ENCODE measurements at regions not wholly inside any gene's neighbourhood (a gene's known extent, or its start where the extent isn't known, plus 50 kb on each side); places are given as distances from the start of the nearest gene placed in this dataset.
A peak's percentile ranks its signal among the peaks of the same experiment; 100 is the strongest.

DNA sequence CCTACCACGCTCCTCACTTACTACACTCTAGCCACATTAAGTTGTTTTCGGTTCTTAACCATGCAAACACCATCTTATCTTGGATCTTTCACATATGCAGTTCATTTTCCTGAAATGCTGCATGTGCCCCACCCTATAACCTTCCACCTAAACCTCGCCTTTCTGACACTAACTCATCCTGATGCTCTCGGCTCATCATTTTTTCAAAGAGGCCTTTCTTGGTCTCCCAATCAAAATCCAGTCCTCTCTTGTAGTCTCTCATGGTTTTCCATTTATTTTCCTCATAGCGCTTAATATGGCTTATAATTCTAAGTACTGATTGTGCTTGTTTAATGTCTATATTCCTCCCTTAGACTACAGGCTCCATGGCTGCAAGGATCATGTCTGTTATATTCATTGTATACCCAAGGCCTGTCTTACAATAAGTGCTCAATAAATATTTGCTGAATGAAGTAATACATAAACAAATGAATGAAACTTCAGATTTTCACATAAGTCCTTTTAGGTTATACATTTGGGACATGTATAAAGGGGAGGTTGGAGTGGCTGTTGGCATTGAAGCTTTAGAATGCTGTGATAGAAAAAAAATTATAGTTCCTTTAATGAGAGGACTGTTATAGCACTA lies 79.2 kb upstream of the CDC42BPA start:
- no peak overlapping the region for H3K27ac ChIP-seq
- WGBS, 10 experiments = 12 to 96% (median 81%) methylated on average over 2 to 5 of the region's 5 CpGs
- in situ Hi-C loops (cut with MboI; ENCODE audit: low pct_unique_long_range_greater_than_20kb in 2 of 9, low sequenced_read_pairs in 9 of 9, unreplicated experiment in 9 of 9) = no loop called here
- H3K4me1 ChIP-seq (replicated peaks in 1 of 2) = no peaks in the 10 kb centered on the region
- no peak overlapping the region for H3K4me3 ChIP-seq
- peak in 3 of 8 experiments; percentile 38 to 56 (median 54) for ATAC-seq (replicated peaks in 6 of 8)

DNA sequence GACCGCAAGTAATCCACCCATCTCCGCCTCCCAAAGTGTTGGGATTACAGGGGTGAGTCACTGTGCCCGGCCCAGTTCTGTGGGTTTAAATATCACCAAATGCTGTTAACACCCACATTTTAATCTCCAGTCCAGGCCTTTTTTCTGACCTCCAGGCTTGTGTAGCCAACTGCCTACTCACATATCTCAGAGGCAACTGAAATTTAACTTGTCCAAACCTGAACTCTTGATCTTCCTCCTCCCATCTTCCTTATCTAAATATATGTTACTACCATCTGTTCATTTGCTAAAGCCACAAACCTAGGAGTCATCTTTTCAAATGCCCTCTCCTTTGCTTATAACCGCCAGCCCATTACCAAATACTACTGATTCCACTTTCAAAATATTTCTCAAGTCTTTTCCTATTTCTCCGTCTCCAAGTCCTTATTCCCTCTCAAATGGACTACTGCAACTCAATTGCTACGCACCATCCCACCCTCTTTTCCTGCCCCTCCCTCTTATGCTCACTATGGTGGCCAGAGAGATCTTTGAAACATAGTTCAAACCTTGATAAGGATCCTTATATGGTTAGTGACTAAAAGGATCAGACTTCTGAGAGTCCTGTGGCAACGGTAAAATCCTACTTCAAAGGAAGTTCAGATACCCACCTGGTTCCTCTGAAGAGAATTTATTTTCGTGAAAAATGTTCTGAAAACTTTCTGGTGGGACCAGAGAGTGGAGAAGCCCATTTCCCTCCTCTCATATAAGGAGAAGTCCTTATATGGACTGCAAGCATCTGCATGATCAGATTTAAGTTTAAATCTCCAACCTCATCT lies 78.5 kb upstream of the CDC42BPA start:
- Histone ChIP-seq H3K27ac (no peak overlapping the region), H3K4me1 (replicated peaks in 1 of 2) (no peaks in the 10 kb centered on the region), H3K4me3 (no peak overlapping the region)
- WGBS, 10 experiments = 10 to 100% (median 77%) methylated on average over 1 to 8 of the region's 8 CpGs
- in situ Hi-C loops (cut with MboI; ENCODE audit: low pct_unique_long_range_greater_than_20kb in 2 of 9, low sequenced_read_pairs in 9 of 9, unreplicated experiment in 9 of 9) = no loop called here
- peak in 2 of 8 experiments; percentile 87 to 88 for ATAC-seq (replicated peaks in 6 of 8)

GRCh38 chr1:227395426-227396028 lies 77.2 kb upstream of the CDC42BPA start:
- 17 to 89% (median 72%) methylated on average over 1 to 2 of the region's 2 CpGs; no CpG with 5 or more reads in 1 of the 10 experiments for WGBS, 10 experiments
- no peak overlapping the region for H3K4me3 ChIP-seq
- H3K4me1 ChIP-seq (replicated peaks in 1 of 2) = no peaks in the 10 kb centered on the region
- in situ Hi-C loops (cut with MboI; ENCODE audit: low pct_unique_long_range_greater_than_20kb in 2 of 9, low sequenced_read_pairs in 9 of 9, unreplicated experiment in 9 of 9) = no loop called here
- ATAC-seq (replicated peaks in 6 of 8) = peak in 1 of 8 experiments; percentile 33
- H3K27ac ChIP-seq = no peak overlapping the region

DNA sequence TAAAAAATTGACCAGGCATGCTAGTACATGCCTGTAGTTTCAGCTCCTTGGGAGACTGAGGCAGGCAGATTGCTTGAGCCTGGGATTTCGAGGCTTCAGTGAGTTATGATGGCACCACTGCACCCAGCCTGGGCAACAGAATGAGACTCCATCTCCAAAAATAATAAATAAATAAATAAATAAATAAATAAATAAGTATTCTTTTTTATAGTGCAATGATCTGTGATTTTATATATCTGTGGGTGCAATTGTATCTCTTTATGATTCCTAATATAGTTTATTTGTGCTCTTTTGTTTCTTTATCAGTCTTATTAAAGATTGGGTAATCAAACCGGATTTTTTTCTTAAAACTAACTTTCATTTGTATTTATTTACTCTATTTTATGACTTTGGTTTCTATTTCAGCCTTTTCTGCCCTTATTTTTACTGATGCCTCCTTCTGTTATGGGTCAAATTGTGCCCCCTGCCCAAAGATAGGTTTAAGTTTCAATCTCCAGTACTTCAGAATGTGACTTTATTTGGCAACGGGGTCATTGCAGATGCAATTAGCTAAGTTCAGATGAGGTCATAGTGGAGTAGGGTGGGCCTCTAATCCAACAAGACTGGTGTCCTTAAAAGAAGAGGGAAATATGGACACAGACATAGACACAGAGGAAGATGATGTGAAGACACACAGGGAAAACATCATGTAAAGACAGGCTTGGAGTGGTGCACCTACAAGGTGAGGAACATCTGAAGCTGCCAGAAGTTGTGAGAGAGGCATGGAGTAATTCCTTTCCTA lies 74.9 kb upstream of the CDC42BPA start:
- no peaks in the 10 kb centered on the region for H3K4me1 ChIP-seq (replicated peaks in 1 of 2)
- no peak overlapping the region for H3K27ac ChIP-seq
- in situ Hi-C loops (cut with MboI; ENCODE audit: low pct_unique_long_range_greater_than_20kb in 2 of 9, low sequenced_read_pairs in 9 of 9, unreplicated experiment in 9 of 9) = no loop called here
- WGBS, 10 experiments = 0 to 80% (median 33%) methylated on average over 1 to 3 of the region's 3 CpGs
- ATAC-seq (replicated peaks in 6 of 8) = no peak
- H3K4me3 ChIP-seq = no peak overlapping the region

DNA sequence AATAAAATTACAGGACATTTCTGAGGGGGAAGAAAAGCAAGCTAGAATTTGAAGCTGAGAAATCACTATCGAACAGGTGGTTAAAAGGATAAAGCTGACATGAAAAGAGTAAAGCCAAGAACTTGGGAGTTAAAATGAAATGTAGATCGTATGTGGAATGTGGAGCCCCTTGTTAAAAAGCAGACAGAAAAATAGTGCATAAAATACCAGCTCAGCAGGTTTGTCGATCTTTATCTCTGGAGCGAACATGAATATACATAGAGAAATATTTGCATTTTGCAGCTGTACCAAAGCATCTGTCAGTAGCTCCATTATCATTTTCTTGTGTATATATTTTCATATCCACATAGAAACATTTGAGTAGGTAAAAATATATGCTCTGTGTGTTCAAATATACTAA lies 73.6 kb upstream of the CDC42BPA start:
- in situ Hi-C loops (cut with MboI; ENCODE audit: low pct_unique_long_range_greater_than_20kb in 2 of 9, low sequenced_read_pairs in 9 of 9, unreplicated experiment in 9 of 9) = no loop called here
- no peak overlapping the region for H3K4me3 ChIP-seq
- H3K27ac ChIP-seq = no peak overlapping the region
- H3K4me1 ChIP-seq (replicated peaks in 1 of 2) = no peaks in the 10 kb centered on the region
- peak in 3 of 8 experiments; percentile 13 to 75 (median 19) for ATAC-seq (replicated peaks in 6 of 8)
- 11 to 100% (median 81%) methylated on average over 1 to 4 of the region's 4 CpGs for WGBS, 10 experiments

DNA sequence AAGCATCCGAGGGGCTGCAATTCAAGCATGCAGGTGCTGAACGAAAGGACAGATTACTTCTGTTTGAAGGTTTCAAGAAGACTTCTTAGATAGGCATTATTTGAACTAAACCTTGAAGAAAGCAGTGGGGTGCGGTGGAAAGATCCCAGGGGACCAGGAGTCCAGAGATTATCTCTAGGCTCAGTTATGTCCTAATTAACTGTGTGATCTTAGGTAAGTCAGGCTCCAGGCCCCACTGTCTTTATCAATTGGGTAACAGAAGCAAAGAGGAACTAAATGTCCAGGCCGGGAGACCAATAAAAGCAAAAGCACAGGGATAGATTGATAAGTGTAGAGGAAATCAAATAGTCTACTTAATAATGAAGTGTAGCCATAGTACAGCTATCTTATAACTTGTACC lies 72.9 kb upstream of the CDC42BPA start:
- no peak overlapping the region for H3K27ac ChIP-seq
- no peak overlapping the region for H3K4me3 ChIP-seq
- in situ Hi-C loops (cut with MboI; ENCODE audit: low pct_unique_long_range_greater_than_20kb in 2 of 9, low sequenced_read_pairs in 9 of 9, unreplicated experiment in 9 of 9) = no loop called here
- no peaks in the 10 kb centered on the region for H3K4me1 ChIP-seq (replicated peaks in 1 of 2)
- WGBS, 10 experiments = 84 to 100% (median 92%) methylated on average over 2 to 4 of the region's 4 CpGs; no CpG with 5 or more reads in 1 of the 10 experiments
- no peak for ATAC-seq (replicated peaks in 6 of 8)

- ATAC-seq (replicated peaks in 6 of 8) = no peak
- Histone ChIP-seq H3K27ac (no peak overlapping the region), H3K4me1 (replicated peaks in 1 of 2) (no peaks in the 10 kb centered on the region), H3K4me3 (no peak overlapping the region)
- in situ Hi-C loops (cut with MboI; ENCODE audit: low pct_unique_long_range_greater_than_20kb in 2 of 9, low sequenced_read_pairs in 9 of 9, unreplicated experiment in 9 of 9) = no loop called here
- WGBS, 10 experiments = 70 to 100% (median 88%) methylated on average over 1 to 2 of the region's 2 CpGs; no CpG with 5 or more reads in 1 of the 10 experiments
Measured at GRCh38 chr1:227390525-227390924, 72.2 kb upstream of the CDC42BPA start.

- in situ Hi-C loops (cut with MboI; ENCODE audit: low pct_unique_long_range_greater_than_20kb in 2 of 9, low sequenced_read_pairs in 9 of 9, unreplicated experiment in 9 of 9) = no loop called here
- no peak overlapping the region for H3K27ac ChIP-seq
- 2 to 80% (median 65%) methylated on average over 1 to 4 of the region's 4 CpGs; no CpG with 5 or more reads in 1 of the 10 experiments for WGBS, 10 experiments
Measured at GRCh38 chr1:227388214-227389168, 70.2 kb upstream of the CDC42BPA start.

DNA sequence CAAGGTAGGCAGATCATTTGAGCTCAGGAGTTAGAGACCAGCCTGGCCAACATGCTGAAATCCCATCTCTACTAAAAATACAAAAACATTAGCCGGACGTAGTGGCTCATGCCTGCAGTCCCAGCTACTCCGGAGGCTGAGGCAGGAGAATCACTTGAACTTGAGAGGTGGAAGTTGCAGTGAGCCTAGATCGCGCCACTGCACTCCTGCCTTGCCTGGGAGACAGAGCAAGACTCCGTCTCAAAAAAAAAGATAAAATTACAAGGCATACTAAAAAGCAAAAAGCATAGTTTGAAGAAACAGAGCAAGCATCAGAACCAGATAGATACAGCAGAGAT lies 61.2 kb upstream of the CDC42BPA start:
- no peaks in the 10 kb centered on the region for H3K4me1 ChIP-seq (replicated peaks in 1 of 2)
- WGBS, 10 experiments = 72 to 100% (median 98%) methylated on average over 1 to 6 of the region's 6 CpGs
- in situ Hi-C loops (cut with MboI; ENCODE audit: low pct_unique_long_range_greater_than_20kb in 2 of 9, low sequenced_read_pairs in 9 of 9, unreplicated experiment in 9 of 9) = no loop called here

More at GRCh38 chr1:227388214-227389168, 70.2 kb upstream of the CDC42BPA start:
- no peaks in the 10 kb centered on the region for H3K4me1 ChIP-seq (replicated peaks in 1 of 2)
- no peak overlapping the region for H3K4me3 ChIP-seq
- peak in 3 of 8 experiments; percentile 46 to 76 (median 56) for ATAC-seq (replicated peaks in 6 of 8)

DNA sequence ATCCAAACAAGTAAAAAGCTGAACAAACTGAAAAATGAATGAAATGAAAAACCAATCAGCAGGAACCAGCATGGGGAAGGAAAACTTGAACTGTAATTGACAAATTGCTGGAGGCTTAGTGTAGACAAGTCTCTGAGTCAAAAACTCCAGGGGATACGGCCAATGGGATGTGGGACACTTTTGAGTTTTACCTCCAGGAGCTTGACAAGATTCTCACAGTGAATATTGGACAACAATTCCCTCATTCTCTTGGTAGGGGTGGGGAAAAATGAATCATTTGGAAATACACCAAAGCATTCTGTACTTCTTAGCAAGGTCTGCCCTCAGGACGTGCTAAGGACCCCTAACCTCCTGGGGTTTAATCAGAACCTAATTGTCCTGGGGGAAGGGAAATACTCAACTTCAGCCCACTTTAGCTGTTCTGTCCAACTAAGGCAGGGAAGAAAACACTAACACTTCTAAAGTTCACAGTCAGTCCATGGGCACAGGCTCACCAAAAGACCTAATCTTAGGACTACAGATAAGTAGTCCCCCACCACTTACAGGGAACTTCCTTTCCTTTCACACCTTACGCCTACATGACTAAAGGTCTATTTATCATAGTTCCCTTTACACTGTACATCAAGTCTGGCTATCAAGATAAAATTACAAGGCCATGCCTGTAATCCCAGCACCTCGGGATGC lies 60.7 kb upstream of the CDC42BPA start:
- 30 to 95% (median 89%) methylated on average over 2 to 4 of the region's 4 CpGs; no CpG with 5 or more reads in 1 of the 10 experiments for WGBS, 10 experiments
- no peak overlapping the region for H3K27ac ChIP-seq
- in situ Hi-C loops (cut with MboI; ENCODE audit: low pct_unique_long_range_greater_than_20kb in 2 of 9, low sequenced_read_pairs in 9 of 9, unreplicated experiment in 9 of 9) = no loop called here

More for the DNA sequence above, 61.2 kb upstream of the CDC42BPA start:
- Histone ChIP-seq H3K4me3 (no peak overlapping the region), H3K27ac (no peak overlapping the region)
- ATAC-seq (replicated peaks in 6 of 8) = no peak

DNA sequence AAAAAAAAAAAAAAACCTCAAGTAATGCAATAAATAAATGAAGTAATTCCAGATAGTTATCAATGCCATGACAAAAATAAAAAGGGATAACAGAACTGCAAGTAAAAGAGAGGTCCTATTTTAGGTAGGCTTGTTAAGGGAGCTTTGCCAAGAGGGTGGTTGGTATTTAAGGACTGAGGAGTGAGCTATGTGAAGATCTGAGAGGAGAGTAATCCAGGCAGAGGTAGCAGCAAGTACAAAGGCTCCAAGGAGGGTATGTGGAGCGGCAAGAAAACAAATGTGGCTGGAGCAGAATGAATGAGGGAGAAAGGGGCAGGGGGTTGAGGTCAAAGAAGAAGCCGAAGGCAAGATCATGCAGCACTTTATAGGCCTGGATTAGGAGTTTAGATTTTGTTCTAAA lies 59.9 kb upstream of the CDC42BPA start:
- in situ Hi-C loops (cut with MboI; ENCODE audit: low pct_unique_long_range_greater_than_20kb in 2 of 9, low sequenced_read_pairs in 9 of 9, unreplicated experiment in 9 of 9) = no loop called here
- H3K27ac ChIP-seq = no peak overlapping the region
- ATAC-seq (replicated peaks in 6 of 8) = no peak
- WGBS, 10 experiments = 23 to 89% (median 57%) methylated on average over 1 to 2 of the region's 2 CpGs
- H3K4me3 ChIP-seq = no peak overlapping the region
- no peaks in the 10 kb centered on the region for H3K4me1 ChIP-seq (replicated peaks in 1 of 2)

More for the DNA sequence above, 60.7 kb upstream of the CDC42BPA start:
- Histone ChIP-seq H3K4me3 (no peak overlapping the region), H3K4me1 (replicated peaks in 1 of 2) (no peaks in the 10 kb centered on the region)
- no peak for ATAC-seq (replicated peaks in 6 of 8)

All from motor neuron (in vitro differentiated cells).